HG02763 (cell line): ENCODE measurements at regions not wholly inside any gene's neighbourhood (a gene's known extent, or its start where the extent isn't known, plus 50 kb on each side); places are given as distances from the start of the nearest gene placed in this dataset.

ENCODE experiments used
- ATAC-seq: cut with Tn5 transposase; IDR thresholded peaks from one replicate; pipeline ENCODE4 v1.9.1; 2021; ENCODE audit warnings: mild to moderate bottlenecking, moderate library complexity; ENCODE audit not compliant: unreplicated experiment

DNA sequence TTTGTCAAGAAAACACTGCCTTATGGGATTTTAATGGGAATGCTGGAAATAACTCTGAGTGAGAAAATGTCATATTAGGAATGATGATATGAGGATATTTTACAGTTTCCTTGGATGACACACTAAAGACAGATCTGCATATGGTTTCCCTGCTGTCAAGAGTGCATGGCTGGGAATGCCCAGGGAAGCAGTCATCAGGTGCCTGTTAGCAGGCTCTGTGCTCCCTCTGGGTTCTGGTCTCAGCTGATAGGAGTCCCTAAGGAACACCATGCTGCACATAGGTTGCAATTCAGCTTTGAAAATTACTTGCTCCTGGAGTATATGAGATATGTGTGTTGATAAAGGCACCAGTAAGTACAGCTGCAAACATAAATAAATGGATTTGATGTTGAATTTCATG, 1064.6 kb downstream of the TUSC7 start:
- no peak for ATAC-seq

- ATAC-seq = no peak
These were observed 1076.8 kb downstream of the TUSC7 start for GRCh38 chr3:117786349-117786748.

DNA sequence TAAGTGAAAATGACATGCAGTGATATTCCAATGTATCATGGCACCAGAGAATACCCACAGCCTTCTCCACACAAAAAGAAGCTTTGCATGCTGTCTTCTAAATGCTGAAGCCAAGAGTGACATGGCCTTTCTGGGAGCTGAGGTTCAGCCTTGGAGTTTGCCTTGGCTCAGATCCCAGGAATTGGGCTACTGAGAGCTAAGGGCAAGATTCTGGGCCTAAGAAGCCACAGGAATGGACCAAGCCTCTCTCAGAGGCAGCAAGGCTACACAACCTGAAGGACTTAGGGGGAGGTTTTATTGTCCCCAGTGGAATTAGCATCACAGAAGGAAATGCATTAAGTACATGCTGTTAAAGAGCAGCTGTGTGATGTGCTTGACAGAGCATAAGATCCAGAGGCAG, 1078.5 kb downstream of the TUSC7 start:
- no peak for ATAC-seq

DNA sequence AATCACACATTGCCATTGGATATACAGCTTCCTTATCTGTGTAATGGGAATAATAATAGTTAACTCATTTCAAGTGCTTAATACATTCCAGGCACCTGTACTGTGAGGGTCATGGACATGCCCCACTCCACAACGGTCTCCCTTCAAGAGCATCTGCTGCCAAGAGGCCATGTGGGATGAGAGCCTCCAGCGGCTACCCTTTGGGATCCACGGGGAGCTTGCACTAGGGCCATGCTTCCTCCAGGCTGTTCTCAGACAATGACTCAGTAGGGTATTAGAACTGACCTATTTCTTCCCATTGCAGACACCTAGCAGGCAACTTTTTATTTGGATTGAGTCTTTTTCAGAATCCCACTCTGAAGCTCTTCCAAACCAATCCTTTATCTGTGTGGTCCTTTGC, 1078.9 kb downstream of the TUSC7 start:
- ATAC-seq = no peak

GRCh38 chr3:117790235-117790987, 1080.8 kb downstream of the TUSC7 start:
- ATAC-seq = no peak

DNA sequence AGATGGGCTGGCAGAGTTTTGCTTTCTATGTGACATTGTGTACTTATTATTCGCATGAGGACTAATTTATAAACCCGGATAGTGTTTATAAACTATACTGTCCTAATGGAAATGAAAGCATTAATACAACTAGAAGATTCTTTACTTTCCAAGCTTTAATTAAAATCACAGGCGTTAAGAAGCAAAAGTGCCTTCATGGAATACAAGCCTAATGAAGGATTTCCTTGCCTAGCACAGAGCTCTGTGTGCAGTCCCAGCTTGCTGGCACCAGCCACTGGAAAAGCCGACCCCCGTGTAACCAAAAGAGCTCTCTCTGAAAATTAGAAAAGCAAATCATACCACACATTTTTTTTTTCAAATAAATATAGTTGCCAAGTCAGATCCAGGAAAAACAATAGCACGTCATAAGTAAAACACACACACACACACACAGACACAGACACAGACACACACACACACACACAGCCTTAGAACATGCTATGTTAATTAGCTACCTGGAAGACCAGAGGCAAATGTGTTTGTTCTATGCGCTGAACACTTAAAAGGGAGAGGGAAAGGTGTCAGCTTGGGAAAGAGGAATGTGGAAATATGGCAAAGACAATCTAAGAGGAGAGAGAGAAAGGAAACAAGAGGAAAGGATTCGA, 1084.2 kb downstream of the TUSC7 start:
- ATAC-seq = no peak

GRCh38 chr3:117798221-117798620, 1088.6 kb downstream of the TUSC7 start:
- no peak for ATAC-seq

DNA sequence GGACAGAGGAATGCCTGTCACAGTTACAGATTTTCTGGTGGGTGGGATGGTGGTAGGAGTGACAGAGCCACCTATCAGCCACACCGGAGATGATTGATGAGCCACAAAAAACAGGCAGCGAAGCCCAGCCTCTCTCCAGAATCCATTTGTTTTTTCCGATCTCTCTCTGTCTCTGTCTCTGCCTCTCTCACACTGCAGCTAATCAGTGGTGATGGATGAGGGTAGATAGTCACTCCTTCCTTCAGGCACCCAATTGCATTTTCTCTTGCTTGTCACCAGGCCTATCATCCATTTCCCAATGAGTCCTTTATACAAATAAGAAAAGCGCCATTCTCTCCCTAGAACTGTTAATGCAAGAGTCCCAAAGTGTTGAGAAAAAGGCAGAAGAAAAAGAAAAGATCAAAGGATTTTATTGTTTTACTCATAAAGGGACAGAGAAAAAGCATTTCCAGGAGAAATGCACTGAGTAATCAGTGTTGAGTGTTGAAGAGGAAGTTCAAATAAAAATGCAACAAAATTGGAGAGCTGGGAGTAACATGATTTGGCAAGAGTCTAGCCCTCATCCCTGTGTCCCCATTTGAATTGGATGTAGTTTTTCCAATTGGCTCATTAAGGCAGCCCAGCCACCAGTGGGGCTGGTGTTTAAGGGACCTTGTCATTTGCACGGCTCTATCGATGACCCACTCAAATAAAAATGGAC, 1089.3 kb downstream of the TUSC7 start:
- no peak for ATAC-seq

- no peak for ATAC-seq
These were observed 1089.8 kb downstream of the TUSC7 start for GRCh38 chr3:117799387-117799735.

DNA sequence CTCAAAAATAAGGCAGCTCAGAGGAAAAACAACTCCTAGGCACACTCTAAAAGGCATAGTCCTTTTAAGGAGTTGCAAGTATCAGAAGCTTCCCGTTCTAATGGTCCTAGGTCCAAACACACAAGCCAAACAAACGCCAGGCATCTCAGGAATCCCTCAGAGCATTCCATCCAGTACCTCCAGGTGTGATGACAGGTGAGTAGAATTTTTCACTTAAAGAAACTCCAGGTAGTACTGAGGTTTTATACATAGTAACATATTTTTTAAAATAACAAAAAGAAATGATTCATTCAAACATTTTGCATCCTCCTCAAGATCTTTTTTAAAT, 1092.3 kb downstream of the TUSC7 start:
- ATAC-seq = no peak

DNA sequence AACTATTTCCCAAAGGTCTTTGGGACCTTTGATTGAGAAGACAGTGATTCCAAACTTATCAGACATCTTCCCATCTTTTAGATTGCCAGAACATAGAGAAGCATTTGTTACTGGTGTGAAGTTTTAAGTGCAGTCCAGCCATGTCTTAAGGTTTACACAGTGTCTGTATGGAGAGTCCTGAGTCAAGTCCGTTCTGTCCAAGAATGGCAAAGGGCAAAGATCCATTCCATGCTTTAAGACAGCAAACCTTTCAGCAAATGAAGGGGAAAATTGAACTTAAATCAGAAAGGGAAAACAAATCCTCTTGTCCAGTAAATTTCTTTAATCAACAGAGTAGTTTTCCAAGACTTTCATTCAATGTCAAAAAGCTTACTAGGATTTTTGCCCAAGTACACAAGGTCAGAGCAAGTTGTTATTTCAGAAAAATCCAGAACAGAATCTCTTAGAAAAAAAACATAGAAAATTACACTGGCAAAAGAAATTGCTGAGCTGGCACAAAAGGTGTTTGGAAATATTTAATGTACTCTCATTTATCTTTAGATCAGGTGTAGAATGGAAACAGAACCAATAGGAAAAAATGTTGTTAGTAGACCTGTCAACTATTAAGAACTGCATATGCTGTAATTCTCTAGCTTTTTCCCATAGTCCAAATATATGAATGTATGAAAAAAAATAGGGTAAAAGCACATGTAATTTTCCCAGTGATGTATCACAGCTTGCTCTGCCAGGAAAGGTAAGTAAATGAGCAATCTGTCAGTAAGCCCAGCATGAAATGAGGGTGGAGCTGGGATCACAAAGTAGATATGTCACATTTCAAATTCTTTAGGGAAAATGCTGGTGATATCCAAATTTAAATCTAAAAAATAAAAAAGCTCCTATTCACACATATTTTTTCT, 1099.9 kb downstream of the TUSC7 start:
- no peak for ATAC-seq

DNA sequence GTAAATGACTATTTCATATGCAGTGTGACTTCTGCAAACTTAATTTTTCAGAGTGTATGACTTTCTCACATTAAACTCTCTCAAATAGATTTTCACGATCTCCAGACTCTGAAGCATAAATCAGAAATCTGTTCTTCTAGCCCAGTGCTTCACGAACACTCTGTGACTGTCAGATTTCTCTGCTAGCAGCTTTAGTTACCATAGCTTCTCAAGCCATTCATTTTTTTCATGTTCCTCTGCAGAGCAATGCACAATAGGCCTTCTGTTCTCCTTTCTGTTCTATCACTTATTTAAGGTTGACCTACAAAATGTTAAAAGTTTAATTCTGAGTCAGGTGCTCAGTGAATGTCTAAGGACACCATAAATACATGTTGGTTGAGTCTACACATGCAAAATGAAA, 1102.2 kb downstream of the TUSC7 start:
- ATAC-seq = no peak

GRCh38 chr3:117814975-117815374, 1105.4 kb downstream of the TUSC7 start:
- no peak for ATAC-seq

DNA sequence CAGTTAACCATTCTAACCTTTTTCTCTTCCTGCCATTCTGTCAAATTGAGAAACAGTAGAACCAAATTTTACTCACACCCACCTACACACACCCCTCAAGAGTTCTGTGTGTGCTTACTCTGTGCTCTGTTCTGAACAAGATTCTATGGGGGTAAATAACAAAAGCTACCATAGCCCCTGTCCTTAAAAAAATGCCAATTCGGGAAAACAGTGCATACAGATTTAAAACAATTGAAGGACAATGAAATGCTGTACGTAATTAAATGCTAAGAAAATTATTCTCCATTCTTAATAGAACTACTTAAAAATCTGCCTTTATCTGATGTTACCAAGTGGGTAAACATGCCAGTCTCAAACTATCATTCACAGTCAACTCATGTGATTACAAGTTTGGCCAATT, 1107.5 kb downstream of the TUSC7 start:
- ATAC-seq = no peak

DNA sequence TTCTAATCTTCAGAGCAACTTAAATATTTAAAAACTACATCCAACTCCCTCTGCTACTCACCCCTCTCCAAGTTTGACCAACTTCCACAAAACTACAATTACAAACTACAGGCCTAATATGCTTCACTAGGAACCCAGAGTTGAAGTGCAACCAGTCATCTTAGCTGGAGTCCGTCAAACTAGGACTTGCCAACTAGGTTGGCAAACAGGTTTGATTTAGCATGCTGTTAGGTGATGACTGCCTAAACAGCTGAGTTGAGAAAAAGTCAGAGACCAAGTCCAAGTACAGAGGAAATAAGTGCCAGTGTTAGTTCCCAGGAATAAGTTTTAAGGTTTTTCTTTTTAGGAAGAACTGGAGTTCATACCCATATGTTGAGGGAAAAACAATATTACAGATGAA, 1109.0 kb downstream of the TUSC7 start:
- ATAC-seq = no peak

- ATAC-seq = no peak
These were observed 1111.2 kb downstream of the TUSC7 start for GRCh38 chr3:117820658-117821299.

- no peak for ATAC-seq
These were observed 1112.8 kb downstream of the TUSC7 start for GRCh38 chr3:117822416-117822815.

DNA sequence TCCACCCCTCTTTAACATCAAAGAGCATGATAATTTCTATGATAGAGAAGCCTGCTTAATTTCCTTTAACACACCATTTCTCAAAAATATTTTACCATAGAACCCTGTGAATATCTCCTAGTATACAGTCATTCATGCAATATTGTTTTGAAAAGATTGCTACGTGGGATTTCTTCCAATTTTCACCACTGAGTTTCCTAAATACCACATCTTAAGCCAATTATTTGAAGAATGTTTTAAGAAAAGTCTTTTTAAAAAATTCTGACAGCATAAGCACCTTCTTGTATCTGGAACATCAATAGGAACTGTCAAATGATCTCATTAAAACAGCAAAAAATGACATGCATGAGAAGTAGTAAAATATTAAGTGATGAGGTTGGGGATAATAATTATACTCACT, 1126.7 kb downstream of the TUSC7 start:
- ATAC-seq = no peak

DNA sequence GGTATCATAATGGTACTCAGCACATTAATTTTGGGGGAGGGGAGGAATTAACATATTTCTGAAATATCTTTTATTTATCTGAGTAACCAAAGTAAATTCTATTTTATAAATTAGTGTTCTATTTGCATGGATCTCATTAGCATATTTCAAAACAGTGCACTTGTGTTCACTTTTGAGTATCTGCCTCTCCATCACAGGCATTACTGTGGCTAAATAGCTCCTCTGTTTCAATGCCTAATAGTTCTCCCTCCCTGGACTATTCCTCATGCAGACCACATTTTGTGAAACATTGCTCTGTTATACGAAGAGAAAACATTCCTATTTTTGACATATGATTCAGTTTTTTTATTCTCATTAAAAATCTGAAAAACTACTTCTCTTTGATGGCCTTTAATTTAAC, 1127.8 kb downstream of the TUSC7 start:
- no peak for ATAC-seq

DNA sequence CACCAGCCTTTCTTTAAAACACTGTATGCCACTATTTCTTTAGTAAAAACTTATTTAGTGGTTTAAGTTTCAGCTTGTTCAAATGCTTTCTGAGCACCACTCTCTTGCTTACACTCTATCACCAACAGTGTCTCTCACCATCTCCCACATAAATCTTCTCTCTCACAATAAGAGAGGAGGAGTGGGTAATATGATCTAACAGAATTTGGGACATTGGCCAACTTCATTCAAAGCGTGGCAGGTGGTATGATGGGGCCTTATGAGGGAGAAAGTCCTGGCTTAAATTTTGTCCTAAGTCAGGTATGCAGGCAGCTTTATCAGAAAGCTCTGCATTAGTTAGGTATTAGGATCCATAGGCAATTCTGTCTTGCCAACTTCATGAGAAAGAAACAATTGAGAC, 1132.5 kb downstream of the TUSC7 start:
- no peak for ATAC-seq

DNA sequence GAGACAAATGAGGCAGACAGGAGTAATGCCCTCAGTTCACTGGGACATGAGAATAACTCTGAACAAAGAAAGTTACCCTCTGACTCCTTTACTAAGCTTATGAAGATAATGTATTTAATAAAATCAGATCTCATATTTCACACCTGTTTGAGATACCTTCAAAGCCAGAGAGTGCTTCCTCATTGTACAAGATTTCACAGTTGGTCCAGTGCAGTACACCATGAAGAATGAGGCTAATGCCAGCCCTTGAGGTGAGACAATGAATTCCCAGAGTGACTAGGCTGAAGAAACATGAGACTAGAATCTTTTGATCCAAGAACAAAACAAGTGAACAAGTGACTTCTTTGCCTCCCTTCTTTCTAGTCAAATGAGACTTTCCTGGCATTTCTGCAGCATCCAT, 1133.8 kb downstream of the TUSC7 start:
- no peak for ATAC-seq
